A673 (cell line): ENCODE measurements at regions not wholly inside any gene's neighbourhood (a gene's known extent, or its start where the extent isn't known, plus 50 kb on each side); places are given as distances from the start of the nearest gene placed in this dataset.

ENCODE experiments used
- CTCF ChIP-seq: fragments of 300-800, 200-600 bp; sonication (generic); conservative IDR thresholded peaks from 2 replicates; pipeline ENCODE4 v1.5.1; 2017; ENCODE audit warnings: low read depth, mild to moderate bottlenecking, antibody characterized with exemption, low read length, moderate library complexity, mixed read lengths
- EZH2 ChIP-seq: fragments of 200-600 bp; sonication (generic); IDR thresholded peaks from 2 replicates; pipeline ENCODE4 v1.6.1; 2017; ENCODE audit warnings: borderline replicate concordance, low read depth, mild to moderate bottlenecking, mixed read lengths, antibody characterized with exemption, low read length; ENCODE audit not compliant: poor library complexity, severe bottlenecking

DNA sequence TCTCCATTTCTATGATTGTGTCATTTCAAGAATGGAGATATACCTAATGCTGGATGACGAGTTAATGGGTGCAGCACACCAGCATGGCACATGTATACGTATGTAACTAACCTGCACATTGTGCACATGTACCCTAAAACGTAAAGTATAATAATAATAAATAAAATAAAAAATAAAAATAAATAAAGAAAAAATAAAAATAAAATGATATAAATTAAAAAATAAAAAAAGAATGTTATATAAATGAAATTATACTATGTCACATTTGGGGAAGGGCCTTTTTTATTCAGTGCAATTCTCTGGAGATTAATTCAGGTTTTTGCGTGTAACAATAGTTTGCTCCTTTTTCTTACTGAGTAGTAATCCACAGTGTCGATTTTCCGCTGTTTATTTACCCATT, 763.5 kb upstream of the POU3F3 start:
- no peak for TF ChIP-seq CTCF
- no peak for TF ChIP-seq EZH2
